WTC11 (cell line): ENCODE measurements at regions not wholly inside any gene's neighbourhood (a gene's known extent, or its start where the extent isn't known, plus 50 kb on each side); places are given as distances from the start of the nearest gene placed in this dataset.

Source experiments
- ATAC-seq: fragments of 200-7000 bp; cut with Tn5 transposase; 2 replicates; pipeline ENCODE4 v1.10.0; 2021; ENCODE audit warnings: mild to moderate bottlenecking, moderate library complexity
- CTCF ChIA-PET: fragments of 300-600 bp; sonication (Branson Sonifier 250); formaldehyde crosslinking; loops from one replicate; lab custom pipeline; 2021; ENCODE audit warnings: antibody characterized with exemption; lab: Charles Lee
- POLR2A ChIA-PET: fragments of 350-600 bp; sonication (Branson Sonifier 250); formaldehyde crosslinking; loops from one replicate; lab custom pipeline; 2021; ENCODE audit warnings: antibody characterized with exemption; lab: Charles Lee
- DNase-seq: peaks from one replicate; pipeline ENCODE4 v3.0.0; 2021; ENCODE audit warnings: low spot score
- H3K27ac Mint-ChIP-seq: 2 replicates; pipeline ENCODE4 v1.8.0; 2021; ENCODE audit warnings: mixed read lengths
- H3K27me3 Mint-ChIP-seq: 2 replicates; pipeline ENCODE4 v1.8.0; 2021; ENCODE audit warnings: low read depth, mild to moderate bottlenecking, moderate library complexity, mixed read lengths
- H3K36me3 Mint-ChIP-seq: 2 replicates; pipeline ENCODE4 v1.8.0; 2021; ENCODE audit warnings: mixed read lengths
- H3K4me1 Mint-ChIP-seq: 2 replicates; pipeline ENCODE4 v1.8.0; 2022; ENCODE audit warnings: mixed read lengths
- H3K4me3 Mint-ChIP-seq: 2 replicates; pipeline ENCODE4 v1.8.0; 2021; ENCODE audit warnings: mild to moderate bottlenecking, moderate library complexity, mixed read lengths
- H3K9me3 Mint-ChIP-seq: 2 replicates; pipeline ENCODE4 v1.8.0; 2021; ENCODE audit warnings: mixed read lengths
- CBFB ChIP-seq: sonication (generic); formaldehyde crosslinking; IDR thresholded peaks from 2 replicates; pipeline ENCODE4 v1.8.1; 2022; ENCODE audit warnings: mild to moderate bottlenecking, low read depth, missing genetic modification reagents
- ELF4 ChIP-seq: sonication (generic); formaldehyde crosslinking; IDR thresholded peaks from 2 replicates; pipeline ENCODE4 v1.8.1; 2022; ENCODE audit warnings: low read depth, mild to moderate bottlenecking, moderate library complexity, missing genetic modification reagents
- EMX1 ChIP-seq: fragments of 250-450 bp; sonication (Bioruptor Pico); IDR thresholded peaks from 2 replicates; pipeline ENCODE4 v1.8.0; 2021; ENCODE audit warnings: mild to moderate bottlenecking
- ERG ChIP-seq: fragments of 250-450 bp; sonication (Bioruptor Pico); IDR thresholded peaks from 2 replicates; pipeline ENCODE4 v1.8.0; 2021; ENCODE audit warnings: mild to moderate bottlenecking
- FOXP1 ChIP-seq: sonication (generic); formaldehyde crosslinking; IDR thresholded peaks from 2 replicates; pipeline ENCODE4 v1.8.0; 2022; ENCODE audit warnings: missing genetic modification reagents, mild to moderate bottlenecking, moderate library complexity, borderline replicate concordance
- GABPB1 ChIP-seq: sonication (generic); formaldehyde crosslinking; IDR thresholded peaks from 2 replicates; pipeline ENCODE4 v1.8.1; 2023; ENCODE audit warnings: mild to moderate bottlenecking, missing genetic modification reagents
- HMGXB4 ChIP-seq: sonication (generic); formaldehyde crosslinking; IDR thresholded peaks from 2 replicates; pipeline ENCODE4 v1.8.1; 2023; ENCODE audit warnings: mild to moderate bottlenecking, moderate library complexity, missing genetic modification reagents
- JAZF1 ChIP-seq: fragments of 250-450 bp; sonication (Bioruptor Pico); IDR thresholded peaks from 2 replicates; pipeline ENCODE4 v1.9.0; 2021; ENCODE audit warnings: moderate library complexity, mild to moderate bottlenecking, inconsistent platforms
- MLX ChIP-seq: sonication (generic); formaldehyde crosslinking; IDR thresholded peaks from 2 replicates; pipeline ENCODE4 v1.8.1; 2023; ENCODE audit warnings: mild to moderate bottlenecking, missing genetic modification reagents, moderate library complexity
- MXD4 ChIP-seq: fragments of 250-450 bp; sonication (Bioruptor Pico); IDR thresholded peaks from 2 replicates; pipeline ENCODE4 v1.8.0; 2021; ENCODE audit warnings: mild to moderate bottlenecking, moderate library complexity, borderline replicate concordance
- NFYB ChIP-seq: sonication (generic); formaldehyde crosslinking; conservative IDR thresholded peaks from 2 replicates; pipeline ENCODE4 v1.8.0; 2022; ENCODE audit warnings: low read depth, missing genetic modification reagents
- PRDM15 ChIP-seq: sonication (generic); formaldehyde crosslinking; IDR thresholded peaks from 2 replicates; pipeline ENCODE4 v1.8.0; 2022; ENCODE audit warnings: missing genetic modification reagents
- SMAD4 ChIP-seq: sonication (generic); formaldehyde crosslinking; IDR thresholded peaks from 2 replicates; pipeline ENCODE4 v1.8.0; 2022; ENCODE audit warnings: mild to moderate bottlenecking, missing genetic modification reagents
- TEAD4 ChIP-seq: sonication (generic); formaldehyde crosslinking; IDR thresholded peaks from 2 replicates; pipeline ENCODE4 v1.8.0; 2022; ENCODE audit warnings: mild to moderate bottlenecking, missing genetic modification reagents
- TP53 ChIP-seq: sonication (generic); formaldehyde crosslinking; IDR thresholded peaks from 2 replicates; pipeline ENCODE4 v1.8.1; 2023; ENCODE audit warnings: mild to moderate bottlenecking, missing genetic modification reagents
- ZNF138 ChIP-seq: sonication (generic); formaldehyde crosslinking; conservative IDR thresholded peaks from 2 replicates; pipeline ENCODE4 v1.8.1; 2022; ENCODE audit warnings: mild to moderate bottlenecking, moderate library complexity, missing genetic modification reagents
- ZNF232 ChIP-seq: sonication (generic); formaldehyde crosslinking; IDR thresholded peaks from 2 replicates; pipeline ENCODE4 v1.8.0; 2022; ENCODE audit warnings: mild to moderate bottlenecking, missing genetic modification reagents
- ZNF396 ChIP-seq: fragments of 250-450 bp; sonication (Bioruptor Pico); IDR thresholded peaks from 2 replicates; pipeline ENCODE4 v1.8.0; 2021; ENCODE audit warnings: mild to moderate bottlenecking, moderate library complexity, borderline replicate concordance
- TF ChIP-seq, protein P1 (sequence below): sonication (generic); formaldehyde crosslinking; IDR thresholded peaks from 2 replicates; pipeline ENCODE4 v1.8.1; 2022; ENCODE audit warnings: low read depth, missing genetic modification reagents, borderline replicate concordance
- TF ChIP-seq, protein P2 (sequence below): sonication (generic); formaldehyde crosslinking; conservative IDR thresholded peaks from 2 replicates; pipeline ENCODE4 v1.8.1; 2023; ENCODE audit warnings: mild to moderate bottlenecking, low read depth, missing genetic modification reagents, moderate library complexity
- TF ChIP-seq, protein P3 (sequence below): sonication (generic); formaldehyde crosslinking; IDR thresholded peaks from 2 replicates; pipeline ENCODE4 v1.8.0; 2022; ENCODE audit warnings: mild to moderate bottlenecking, missing genetic modification reagents

DNA sequence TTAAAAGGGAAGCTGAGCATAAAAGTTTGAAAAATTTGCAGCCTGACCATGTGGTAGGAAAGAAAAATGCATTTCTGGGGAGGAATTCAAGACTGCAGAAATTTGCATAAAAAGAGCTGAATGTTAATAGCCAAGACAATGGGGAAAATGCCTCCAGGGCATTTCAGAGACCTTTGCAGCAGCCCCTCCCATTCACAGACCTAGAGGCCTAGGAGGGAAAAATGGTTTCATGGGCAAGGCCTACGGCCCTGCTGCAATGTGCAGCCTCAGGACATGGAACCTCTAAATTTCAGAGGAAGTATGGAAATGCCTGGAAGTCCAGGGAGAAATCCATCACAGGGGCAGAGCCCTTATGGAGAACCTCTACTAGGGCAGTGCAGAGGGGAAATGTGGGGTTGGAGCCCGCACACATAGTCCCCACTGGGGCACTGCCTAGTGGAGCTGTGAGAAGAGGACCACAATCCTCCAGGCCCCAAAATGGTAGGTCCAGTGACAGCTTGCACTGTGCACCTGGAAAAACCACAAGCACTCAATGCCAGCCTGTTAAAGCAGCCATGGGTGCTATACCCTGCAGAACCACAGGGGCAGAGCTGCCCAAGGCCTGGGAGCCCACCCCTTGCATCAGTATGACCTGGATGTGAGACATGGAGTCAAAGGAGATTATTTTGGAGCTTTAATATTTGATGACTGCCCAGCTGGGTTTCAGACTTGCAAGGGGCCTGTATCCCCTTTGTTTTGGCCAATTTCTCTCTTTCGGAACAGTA, 243.8 kb downstream of the DNAJB9 start (continued):
- no peak for TF ChIP-seq ZNF232 (CRISPR knock-in tag)
- no peak for TF ChIP-seq ERG (CRISPR knock-in tag)
- no peak for TF ChIP-seq PRDM15
- TF ChIP-seq HMGXB4 (CRISPR knock-in tag): no peak
- TF ChIP-seq CBFB (CRISPR knock-in tag): no peak
- no peak for TF ChIP-seq TP53 (CRISPR knock-in tag)
- TF ChIP-seq, protein P1, sequence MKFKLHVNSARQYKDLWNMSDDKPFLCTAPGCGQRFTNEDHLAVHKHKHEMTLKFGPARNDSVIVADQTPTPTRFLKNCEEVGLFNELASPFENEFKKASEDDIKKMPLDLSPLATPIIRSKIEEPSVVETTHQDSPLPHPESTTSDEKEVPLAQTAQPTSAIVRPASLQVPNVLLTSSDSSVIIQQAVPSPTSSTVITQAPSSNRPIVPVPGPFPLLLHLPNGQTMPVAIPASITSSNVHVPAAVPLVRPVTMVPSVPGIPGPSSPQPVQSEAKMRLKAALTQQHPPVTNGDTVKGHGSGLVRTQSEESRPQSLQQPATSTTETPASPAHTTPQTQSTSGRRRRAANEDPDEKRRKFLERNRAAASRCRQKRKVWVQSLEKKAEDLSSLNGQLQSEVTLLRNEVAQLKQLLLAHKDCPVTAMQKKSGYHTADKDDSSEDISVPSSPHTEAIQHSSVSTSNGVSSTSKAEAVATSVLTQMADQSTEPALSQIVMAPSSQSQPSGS (CRISPR knock-in tag): no peak
- TF ChIP-seq MXD4 (CRISPR knock-in tag): no peak

- CTCF ChIA-PET: no interaction called here
Observed at GRCh38 chr7:108815815-108816214, 246.1 kb downstream of the DNAJB9 start.

DNA sequence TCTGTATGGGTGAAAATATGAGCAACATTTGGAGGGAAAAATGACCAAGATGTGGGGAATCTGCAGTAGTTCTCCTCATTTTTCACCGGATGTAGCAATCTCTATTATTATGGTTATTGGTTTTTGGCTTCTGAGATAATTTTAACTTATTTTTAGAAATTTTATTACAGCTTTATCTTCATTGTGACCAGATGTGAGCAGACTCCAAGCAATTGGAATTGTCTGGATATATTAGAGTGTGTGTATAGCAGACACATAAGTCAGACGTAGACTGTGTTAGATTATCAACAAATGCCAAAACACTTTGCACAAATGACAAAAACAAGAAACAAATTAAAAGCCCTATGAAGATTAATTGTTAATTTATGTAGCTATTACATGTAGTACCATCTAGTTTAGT, 249.1 kb downstream of the DNAJB9 start:
- Mint-ChIP-seq H3K4me3 (no peak overlapping the region), H3K27ac (no peak overlapping the region), H3K4me1 (no peaks in the 10 kb centered on the region), H3K27me3 (no peaks in the 10 kb centered on the region), H3K9me3 (peaks cover 16% of the 10 kb centered on the region), H3K36me3 (peaks cover 11% of the 10 kb centered on the region)
- ATAC-seq (no peak), DNase-seq (no peak)
- POLR2A ChIA-PET: no interaction called here
- CTCF ChIA-PET: no interaction called here
- TF ChIP-seq, protein P2, sequence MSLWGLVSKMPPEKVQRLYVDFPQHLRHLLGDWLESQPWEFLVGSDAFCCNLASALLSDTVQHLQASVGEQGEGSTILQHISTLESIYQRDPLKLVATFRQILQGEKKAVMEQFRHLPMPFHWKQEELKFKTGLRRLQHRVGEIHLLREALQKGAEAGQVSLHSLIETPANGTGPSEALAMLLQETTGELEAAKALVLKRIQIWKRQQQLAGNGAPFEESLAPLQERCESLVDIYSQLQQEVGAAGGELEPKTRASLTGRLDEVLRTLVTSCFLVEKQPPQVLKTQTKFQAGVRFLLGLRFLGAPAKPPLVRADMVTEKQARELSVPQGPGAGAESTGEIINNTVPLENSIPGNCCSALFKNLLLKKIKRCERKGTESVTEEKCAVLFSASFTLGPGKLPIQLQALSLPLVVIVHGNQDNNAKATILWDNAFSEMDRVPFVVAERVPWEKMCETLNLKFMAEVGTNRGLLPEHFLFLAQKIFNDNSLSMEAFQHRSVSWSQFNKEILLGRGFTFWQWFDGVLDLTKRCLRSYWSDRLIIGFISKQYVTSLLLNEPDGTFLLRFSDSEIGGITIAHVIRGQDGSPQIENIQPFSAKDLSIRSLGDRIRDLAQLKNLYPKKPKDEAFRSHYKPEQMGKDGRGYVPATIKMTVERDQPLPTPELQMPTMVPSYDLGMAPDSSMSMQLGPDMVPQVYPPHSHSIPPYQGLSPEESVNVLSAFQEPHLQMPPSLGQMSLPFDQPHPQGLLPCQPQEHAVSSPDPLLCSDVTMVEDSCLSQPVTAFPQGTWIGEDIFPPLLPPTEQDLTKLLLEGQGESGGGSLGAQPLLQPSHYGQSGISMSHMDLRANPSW (CRISPR knock-in tag): no peak
- TF ChIP-seq MLX (CRISPR knock-in tag) (no peak), EMX1 (CRISPR knock-in tag) (no peak), ZNF138 (no peak), ZNF396 (CRISPR knock-in tag) (no peak), SMAD4 (CRISPR knock-in tag) (no peak), TEAD4 (CRISPR knock-in tag) (no peak), ELF4 (CRISPR knock-in tag) (no peak), JAZF1 (CRISPR knock-in tag) (no peak), FOXP1 (CRISPR knock-in tag) (no peak), GABPB1 (no peak)
- TF ChIP-seq, protein P3, sequence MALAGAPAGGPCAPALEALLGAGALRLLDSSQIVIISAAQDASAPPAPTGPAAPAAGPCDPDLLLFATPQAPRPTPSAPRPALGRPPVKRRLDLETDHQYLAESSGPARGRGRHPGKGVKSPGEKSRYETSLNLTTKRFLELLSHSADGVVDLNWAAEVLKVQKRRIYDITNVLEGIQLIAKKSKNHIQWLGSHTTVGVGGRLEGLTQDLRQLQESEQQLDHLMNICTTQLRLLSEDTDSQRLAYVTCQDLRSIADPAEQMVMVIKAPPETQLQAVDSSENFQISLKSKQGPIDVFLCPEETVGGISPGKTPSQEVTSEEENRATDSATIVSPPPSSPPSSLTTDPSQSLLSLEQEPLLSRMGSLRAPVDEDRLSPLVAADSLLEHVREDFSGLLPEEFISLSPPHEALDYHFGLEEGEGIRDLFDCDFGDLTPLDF (CRISPR knock-in tag): no peak

More at GRCh38 chr7:108815815-108816214, 246.1 kb downstream of the DNAJB9 start:
- Mint-ChIP-seq H3K4me1 (peaks cover 9% of the 10 kb centered on the region), H3K27me3 (no peaks in the 10 kb centered on the region), H3K36me3 (peaks cover 23% of the 10 kb centered on the region), H3K27ac (no peak overlapping the region), H3K9me3 (peaks cover 32% of the 10 kb centered on the region), H3K4me3 (no peak overlapping the region)
- 0 out of 2 replicates have a peak, but pooled peaks have one; percentile 26 for ATAC-seq
- POLR2A ChIA-PET: no interaction called here
- DNase-seq: no peak
- no peak for TF ChIP-seq NFYB (CRISPR knock-in tag)
